NCI-H526 (cell line): ENCODE measurements at regions not wholly inside any gene's neighbourhood (a gene's known extent, or its start where the extent isn't known, plus 50 kb on each side); places are given as distances from the start of the nearest gene placed in this dataset.
"Not testable (repeated sequence)": the region's sequence is repeated elsewhere in the genome, so short reads cannot be mapped to it uniquely, and the experiment has no call there.

Experiments
- DNase-seq, 2 experiments: peaks; one replicate each; lab custom pipeline; 2025; lab: John Stamatoyannopoulos, UW

GRCh38 chr1:206312274-206312665 lies 108.9 kb downstream of the SRGAP2 start:
- not testable (repeated sequence) for DNase-seq

- not testable (repeated sequence) for DNase-seq
These were observed 111.8 kb downstream of the SRGAP2 start for GRCh38 chr1:206314951-206315636.

DNA sequence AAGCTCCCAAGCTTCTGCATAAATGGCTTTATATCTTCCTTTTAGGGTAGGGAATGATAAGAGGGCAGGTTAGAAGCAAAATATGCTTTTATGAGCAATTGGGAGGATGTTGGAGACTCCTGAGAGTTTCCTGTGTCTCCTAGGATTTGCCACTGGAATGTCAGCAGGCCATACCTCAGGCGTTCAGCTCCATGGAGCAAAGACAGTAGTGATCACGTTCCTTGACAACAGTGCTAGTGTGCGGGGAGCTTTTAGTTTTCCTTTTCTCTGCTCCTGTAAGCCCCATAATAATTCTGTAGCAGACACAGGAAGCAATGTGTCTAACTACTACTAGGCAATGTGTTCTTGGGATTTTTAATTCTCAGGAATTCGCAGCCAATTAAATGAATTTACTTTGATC lies 113.6 kb downstream of the SRGAP2 start:
- DNase-seq = not testable (repeated sequence)

DNA sequence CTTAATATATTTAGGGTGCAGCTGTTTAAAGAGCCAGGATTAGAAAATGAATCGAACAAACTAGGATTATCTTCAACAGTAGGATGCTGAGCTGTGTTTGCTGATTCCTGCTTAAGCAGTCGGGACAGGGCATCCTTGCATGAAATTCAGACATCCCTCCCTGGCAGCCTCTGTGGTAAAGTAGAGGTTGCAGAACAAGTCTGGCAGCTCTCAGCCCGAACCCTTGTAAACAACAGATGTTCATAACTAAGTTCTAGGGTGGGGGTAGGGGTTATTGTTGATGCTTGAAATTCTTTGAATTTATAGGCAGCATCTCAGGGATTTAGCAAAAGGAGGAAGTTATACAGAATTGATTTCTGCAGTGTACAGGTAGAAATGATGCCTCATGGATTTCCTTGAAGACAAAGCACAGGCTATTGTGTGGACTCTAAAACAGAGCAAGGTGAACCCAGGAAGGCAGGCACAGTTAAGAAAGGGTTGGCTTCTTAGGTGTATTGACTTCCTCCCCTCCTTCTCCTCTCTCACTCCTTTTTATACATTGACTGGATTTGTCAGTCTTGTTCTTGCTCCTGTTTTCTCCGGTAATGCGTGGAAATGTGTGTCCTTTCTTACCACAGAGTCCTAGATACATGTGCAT lies 114.7 kb downstream of the SRGAP2 start:
- DNase-seq = not testable (repeated sequence)

DNA sequence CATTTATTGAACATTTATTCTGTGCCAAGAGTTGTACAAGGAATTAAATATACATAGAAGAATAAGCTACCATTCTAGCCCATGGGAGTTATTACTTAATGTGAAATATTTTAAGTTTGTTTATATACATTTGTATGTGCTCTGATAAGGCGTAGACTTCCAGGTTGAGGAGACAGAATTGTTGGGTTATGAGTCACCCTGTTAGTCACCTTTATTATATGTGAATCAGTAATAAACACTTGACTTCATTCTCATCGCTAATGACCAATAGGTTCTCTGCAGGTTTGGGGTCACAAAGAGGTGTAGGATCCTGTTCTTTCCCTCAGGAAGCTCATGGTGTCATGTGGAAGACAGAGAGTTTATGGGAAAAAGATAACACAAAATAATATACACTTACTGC lies 116.9 kb downstream of the SRGAP2 start:
- not testable (repeated sequence) for DNase-seq

- not testable (repeated sequence) for DNase-seq
These were observed 123.0 kb downstream of the SRGAP2 start for GRCh38 chr1:206326159-206326939.

DNA sequence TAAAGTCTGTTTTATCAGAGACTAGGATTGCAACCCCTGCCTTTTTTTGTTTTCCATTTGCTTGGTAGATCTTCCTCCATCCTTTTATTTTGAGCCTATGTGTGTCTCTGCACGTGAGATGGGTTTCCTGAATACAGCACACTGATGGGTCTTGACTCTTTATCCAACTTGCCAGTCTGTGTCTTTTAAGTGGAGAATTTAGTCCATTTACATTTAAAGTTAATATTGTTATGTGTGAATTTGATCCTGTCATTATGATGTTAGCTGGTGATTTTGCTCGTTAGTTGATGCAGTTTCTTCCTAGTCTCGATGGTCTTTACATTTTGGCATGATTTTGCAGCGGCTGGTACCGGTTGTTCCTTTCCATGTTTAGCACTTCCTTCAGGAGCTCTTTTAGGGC lies 128.3 kb downstream of the SRGAP2 start:
- DNase-seq = not testable (repeated sequence)

DNA sequence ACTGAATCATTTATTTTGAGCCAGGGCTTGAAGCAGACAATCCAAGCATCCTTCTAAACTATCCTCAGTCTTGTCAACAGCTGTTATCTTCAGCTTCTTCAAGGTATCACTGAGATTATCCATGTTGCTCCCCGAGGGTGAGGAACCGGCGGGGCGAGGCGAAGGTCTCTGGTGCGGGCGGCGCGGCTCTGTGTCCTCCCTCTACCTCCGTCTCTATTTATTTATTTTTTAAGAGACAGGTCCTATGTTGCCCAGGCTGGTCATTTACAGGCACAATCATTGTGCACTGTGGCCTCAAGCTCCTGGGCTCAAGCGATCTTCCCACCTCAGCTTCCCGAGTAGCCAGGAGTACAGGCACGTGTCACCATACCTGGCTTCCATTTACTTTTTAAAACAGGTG lies 130.0 kb downstream of the SRGAP2 start:
- DNase-seq = not testable (repeated sequence)

GRCh38 chr1:206333897-206334296 lies 130.6 kb downstream of the SRGAP2 start:
- DNase-seq = not testable (repeated sequence)

DNA sequence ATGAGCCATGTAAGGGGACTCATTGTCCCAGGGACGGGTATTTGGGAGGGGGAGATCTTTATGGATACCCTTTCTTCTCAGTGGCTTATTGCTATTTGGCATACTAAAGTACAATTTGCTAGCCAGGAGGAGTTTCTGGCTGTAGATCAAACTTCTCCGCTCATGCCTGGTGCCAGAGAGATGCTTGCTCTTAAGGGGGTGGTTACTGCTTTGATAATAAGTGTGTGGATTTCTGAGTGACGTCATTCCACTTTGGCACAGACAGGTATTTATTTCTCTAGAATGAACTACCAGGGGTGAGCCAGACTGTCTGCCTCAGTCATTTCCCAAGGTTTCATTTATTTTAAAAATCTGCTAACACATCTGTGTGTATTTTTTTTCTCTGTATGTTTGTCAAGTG lies 131.1 kb downstream of the SRGAP2 start:
- not testable (repeated sequence) for DNase-seq

GRCh38 chr1:206335162-206335561 lies 131.8 kb downstream of the SRGAP2 start:
- DNase-seq = not testable (repeated sequence)

DNA sequence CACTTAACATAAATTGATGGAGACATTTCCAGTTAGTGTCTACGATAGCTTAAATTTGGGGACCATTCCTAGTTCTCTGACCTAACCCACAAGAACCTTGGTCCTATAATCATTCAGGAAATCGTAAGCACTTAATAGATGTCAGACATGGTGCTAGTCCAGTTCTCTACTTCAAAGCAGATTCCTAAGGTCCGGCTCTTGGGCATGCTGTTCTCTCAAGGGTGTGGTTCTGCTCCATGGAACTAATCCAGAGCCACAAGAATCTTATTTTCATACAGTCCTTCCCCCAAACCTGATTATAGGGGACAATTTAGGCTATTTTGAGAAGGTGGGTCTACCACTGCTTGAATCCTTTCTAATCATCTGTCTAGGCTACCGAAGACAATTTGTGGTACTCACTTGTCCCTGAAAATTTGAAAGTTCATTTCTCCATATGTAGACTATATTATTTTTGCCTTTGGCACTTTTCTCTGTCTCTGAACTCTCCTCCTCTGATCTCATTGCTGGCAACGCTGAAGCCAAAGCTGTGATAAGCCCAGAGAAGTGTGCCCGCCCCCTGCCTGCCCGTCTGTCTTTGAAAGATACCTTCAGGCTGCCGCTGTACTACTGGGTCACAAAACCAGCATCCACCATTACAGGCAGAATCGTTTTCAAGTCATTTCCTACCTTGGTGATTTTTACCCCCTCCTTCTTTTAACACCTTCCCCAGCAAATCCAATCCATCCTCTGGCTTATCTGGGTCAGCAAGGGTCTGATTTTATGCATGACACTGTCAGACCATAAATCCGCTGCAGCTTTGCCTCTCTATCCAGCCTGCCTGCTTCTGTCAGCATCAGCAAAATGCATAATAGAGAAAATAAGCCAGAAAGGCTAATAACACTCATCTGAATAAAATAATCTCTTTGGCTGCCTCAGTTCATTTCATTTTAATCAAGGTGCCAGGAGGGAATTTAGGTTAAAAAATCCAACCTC lies 132.8 kb downstream of the SRGAP2 start:
- DNase-seq = not testable (repeated sequence)

DNA sequence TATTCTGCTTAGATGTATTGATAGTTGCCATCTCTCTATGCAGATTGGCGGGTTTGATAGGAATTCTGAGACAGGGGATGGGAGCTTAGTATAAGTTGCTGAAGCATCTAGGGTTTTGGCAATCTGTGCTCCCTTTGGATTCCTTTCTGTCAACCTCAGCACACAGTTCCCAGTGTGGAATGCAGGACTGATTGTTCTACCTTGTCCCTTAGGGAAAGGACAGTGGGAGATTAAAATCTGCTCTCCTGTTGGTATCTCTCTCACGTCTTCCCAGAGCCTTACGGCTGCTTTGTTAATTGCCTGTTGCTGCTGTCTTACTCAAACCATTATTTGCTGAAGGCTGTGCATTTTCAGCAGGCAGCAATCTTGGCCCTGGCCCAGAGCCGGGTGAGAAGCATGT lies 133.3 kb upstream of the IKBKE start:
- DNase-seq = not testable (repeated sequence)

GRCh38 chr1:206350493-206351275 lies 119.6 kb upstream of the IKBKE start:
- not testable (repeated sequence) for DNase-seq

- not testable (repeated sequence) for DNase-seq
These were observed 118.8 kb upstream of the IKBKE start for GRCh38 chr1:206351276-206352052.

GRCh38 chr1:206356310-206356709 lies 114.0 kb upstream of the IKBKE start:
- DNase-seq = not testable (repeated sequence)

DNA sequence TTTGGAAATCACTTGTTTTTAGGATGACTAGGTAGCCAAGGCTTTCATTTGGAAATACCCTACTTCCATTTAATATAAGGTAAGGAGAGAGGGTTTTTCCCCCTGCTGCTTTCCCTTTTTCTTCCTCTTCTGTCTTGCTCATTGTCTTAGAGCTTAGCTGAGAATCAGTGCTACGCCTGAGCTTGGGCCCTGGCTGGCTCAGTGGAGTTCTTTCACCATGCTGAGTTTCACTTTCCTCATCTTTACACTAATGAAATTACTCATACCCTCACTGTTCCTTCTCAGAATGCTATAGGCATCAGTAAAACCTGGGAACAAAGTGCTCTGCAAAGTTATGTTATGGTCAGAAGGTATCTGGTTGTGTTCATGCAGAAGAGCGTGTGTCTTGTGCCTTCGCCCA lies 112.3 kb upstream of the IKBKE start:
- DNase-seq = not testable (repeated sequence)

DNA sequence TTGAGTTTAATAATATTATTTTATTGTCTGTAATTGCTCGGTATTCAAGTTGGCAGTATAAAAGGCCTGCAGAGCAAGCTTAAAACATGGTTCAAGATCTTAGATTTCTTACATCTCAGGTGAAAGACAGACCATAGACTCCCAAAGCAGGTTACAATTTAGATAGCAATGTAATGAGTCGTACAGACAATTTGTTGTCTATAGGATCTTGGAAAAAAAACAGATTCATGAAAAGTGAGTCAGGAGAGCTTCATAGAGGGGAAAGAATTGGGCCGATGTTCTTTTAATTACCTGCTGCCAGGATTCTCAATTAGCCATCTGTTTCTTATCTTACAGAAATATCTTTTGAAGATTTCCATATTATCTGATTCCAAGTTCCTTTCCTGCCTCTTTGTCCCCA lies 111.5 kb upstream of the IKBKE start:
- DNase-seq = not testable (repeated sequence)

DNA sequence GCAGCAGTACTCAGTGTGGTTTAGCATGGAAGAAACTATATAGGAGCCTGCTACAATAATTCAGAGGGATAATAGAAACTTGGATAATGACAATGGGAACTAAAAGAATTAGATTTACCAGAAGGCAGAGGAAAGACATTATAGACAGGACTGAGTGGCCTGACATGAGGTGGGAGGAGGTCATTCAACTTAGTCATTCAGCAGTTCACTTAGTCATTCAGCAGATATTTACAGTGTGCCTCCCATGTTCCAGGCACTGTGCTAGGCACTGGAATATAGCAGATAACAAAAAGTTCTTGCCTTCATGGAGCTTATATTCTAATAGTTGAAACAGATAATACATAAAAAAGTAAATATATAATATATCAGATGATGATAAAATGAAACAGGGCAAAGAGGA lies 110.9 kb upstream of the IKBKE start:
- DNase-seq = not testable (repeated sequence)

DNA sequence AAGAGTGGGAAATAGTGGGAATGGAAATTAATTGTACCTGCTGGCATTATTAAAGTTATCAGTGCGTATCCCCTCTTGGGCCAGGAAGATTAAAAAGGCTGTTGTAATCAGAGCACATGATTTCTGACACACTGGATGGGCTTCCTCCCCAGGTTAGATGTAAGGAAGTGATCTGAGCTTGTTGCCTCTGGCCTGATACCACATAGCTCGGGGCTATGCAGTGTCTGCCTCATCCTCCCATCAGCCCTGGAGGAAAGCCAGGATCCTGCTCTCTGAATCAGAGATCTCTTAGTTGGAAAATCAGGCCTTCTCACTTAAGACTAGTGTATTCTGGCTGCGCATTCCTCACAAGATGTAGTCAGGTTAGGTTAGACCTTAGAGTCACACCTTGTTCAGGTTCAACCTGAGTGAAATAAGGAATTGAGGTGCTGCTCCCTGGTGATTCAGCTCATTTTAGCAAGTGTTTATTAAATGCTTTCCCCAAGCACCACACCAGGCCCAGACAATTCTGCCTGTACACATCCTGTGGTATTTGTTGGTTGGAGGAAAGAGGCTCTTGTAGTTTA lies 108.2 kb upstream of the IKBKE start:
- not testable (repeated sequence) for DNase-seq
